ENCODE measurements at regions not wholly inside any gene's neighbourhood (a gene's known extent, or its start where the extent isn't known, plus 50 kb on each side); places are given as distances from the start of the nearest gene placed in this dataset.

GRCh38 chr3:7877312-7877711 lies 624.3 kb upstream of the LMCD1 start:
- Histone ChIP-seq H3K9ac (no peak overlapping the region), H3K4me3 (ENCODE audit: low read depth, low read length) (no peak overlapping the region), H3K4me1 (no peaks in the 10 kb centered on the region), H3K27me3 (ENCODE audit: control insufficient read depth, insufficient read depth, low read length) (no peaks in the 10 kb centered on the region), H3K27ac (no peak overlapping the region), H3K4me2 (ENCODE audit: low read length) (no peak overlapping the region), H3K79me2 (no peaks in the 10 kb centered on the region), H2AFZ (no peak overlapping the region), H3K36me3 (ENCODE audit: control insufficient read depth, insufficient read depth, low read length) (no peaks in the 10 kb centered on the region), H3K9me3 (ENCODE audit: control insufficient read depth, low read length) (no peaks in the 10 kb centered on the region)
- TF ChIP-seq, protein P1, sequence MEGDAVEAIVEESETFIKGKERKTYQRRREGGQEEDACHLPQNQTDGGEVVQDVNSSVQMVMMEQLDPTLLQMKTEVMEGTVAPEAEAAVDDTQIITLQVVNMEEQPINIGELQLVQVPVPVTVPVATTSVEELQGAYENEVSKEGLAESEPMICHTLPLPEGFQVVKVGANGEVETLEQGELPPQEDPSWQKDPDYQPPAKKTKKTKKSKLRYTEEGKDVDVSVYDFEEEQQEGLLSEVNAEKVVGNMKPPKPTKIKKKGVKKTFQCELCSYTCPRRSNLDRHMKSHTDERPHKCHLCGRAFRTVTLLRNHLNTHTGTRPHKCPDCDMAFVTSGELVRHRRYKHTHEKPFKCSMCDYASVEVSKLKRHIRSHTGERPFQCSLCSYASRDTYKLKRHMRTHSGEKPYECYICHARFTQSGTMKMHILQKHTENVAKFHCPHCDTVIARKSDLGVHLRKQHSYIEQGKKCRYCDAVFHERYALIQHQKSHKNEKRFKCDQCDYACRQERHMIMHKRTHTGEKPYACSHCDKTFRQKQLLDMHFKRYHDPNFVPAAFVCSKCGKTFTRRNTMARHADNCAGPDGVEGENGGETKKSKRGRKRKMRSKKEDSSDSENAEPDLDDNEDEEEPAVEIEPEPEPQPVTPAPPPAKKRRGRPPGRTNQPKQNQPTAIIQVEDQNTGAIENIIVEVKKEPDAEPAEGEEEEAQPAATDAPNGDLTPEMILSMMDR (IDR thresholded peaks at IDR 0.05), result no peak

- H2AFZ ChIP-seq, result no peak overlapping the region
- no peak overlapping the region for H3K4me3 ChIP-seq (ENCODE audit: low read depth, low read length)
- no peaks in the 10 kb centered on the region for H3K79me2 ChIP-seq
- H3K9me3 ChIP-seq (ENCODE audit: control insufficient read depth, low read length), result no peaks in the 10 kb centered on the region
- TF ChIP-seq, protein P1 (IDR thresholded peaks at IDR 0.05), result no peak
- no peak overlapping the region for H3K27ac ChIP-seq
- no peaks in the 10 kb centered on the region for H3K4me1 ChIP-seq
- no peak overlapping the region for H3K9ac ChIP-seq
- no peak overlapping the region for H3K4me2 ChIP-seq (ENCODE audit: low read length)
- H3K36me3 ChIP-seq (ENCODE audit: control insufficient read depth, insufficient read depth, low read length), result no peaks in the 10 kb centered on the region
- H3K27me3 ChIP-seq (ENCODE audit: control insufficient read depth, insufficient read depth, low read length), result no peaks in the 10 kb centered on the region
These were observed 622.1 kb upstream of the LMCD1 start for GRCh38 chr3:7879572-7879971.

- Histone ChIP-seq H3K9me3 (ENCODE audit: control insufficient read depth, low read length) (no peaks in the 10 kb centered on the region), H3K79me2 (no peaks in the 10 kb centered on the region), H3K27me3 (ENCODE audit: control insufficient read depth, insufficient read depth, low read length) (no peaks in the 10 kb centered on the region), H2AFZ (no peak overlapping the region), H3K4me2 (ENCODE audit: low read length) (no peak overlapping the region), H3K36me3 (ENCODE audit: control insufficient read depth, insufficient read depth, low read length) (no peaks in the 10 kb centered on the region), H3K4me1 (no peaks in the 10 kb centered on the region), H3K27ac (no peak overlapping the region), H3K4me3 (ENCODE audit: low read depth, low read length) (no peak overlapping the region), H3K9ac (no peak overlapping the region)
- TF ChIP-seq, protein P1 (IDR thresholded peaks at IDR 0.05), result no peak
These were observed 619.7 kb upstream of the LMCD1 start for GRCh38 chr3:7881946-7882345.

GRCh38 chr3:7897655-7898054 lies 604.0 kb upstream of the LMCD1 start:
- TF ChIP-seq, protein P1 (IDR thresholded peaks at IDR 0.05), result no peak

GRCh38 chr3:7913283-7913682 lies 588.3 kb upstream of the LMCD1 start:
- TF ChIP-seq, protein P1 (IDR thresholded peaks at IDR 0.05), result no peak
- Histone ChIP-seq H3K9ac (no peak overlapping the region), H3K27ac (no peak overlapping the region), H3K79me2 (no peaks in the 10 kb centered on the region), H3K4me2 (ENCODE audit: low read length) (no peak overlapping the region), H3K9me3 (ENCODE audit: control insufficient read depth, low read length) (no peaks in the 10 kb centered on the region), H3K4me1 (no peaks in the 10 kb centered on the region), H2AFZ (no peak overlapping the region), H3K36me3 (ENCODE audit: control insufficient read depth, insufficient read depth, low read length) (no peaks in the 10 kb centered on the region), H3K4me3 (ENCODE audit: low read depth, low read length) (no peak overlapping the region), H3K27me3 (ENCODE audit: control insufficient read depth, insufficient read depth, low read length) (no peaks in the 10 kb centered on the region)

More at GRCh38 chr3:7897655-7898054, 604.0 kb upstream of the LMCD1 start:
- no peaks in the 10 kb centered on the region for H3K36me3 ChIP-seq (ENCODE audit: control insufficient read depth, insufficient read depth, low read length)
- no peaks in the 10 kb centered on the region for H3K9me3 ChIP-seq (ENCODE audit: control insufficient read depth, low read length)
- H3K79me2 ChIP-seq, result no peaks in the 10 kb centered on the region
- H3K4me1 ChIP-seq, result no peaks in the 10 kb centered on the region
- no peak overlapping the region for H3K27ac ChIP-seq
- H3K4me2 ChIP-seq (ENCODE audit: low read length), result no peak overlapping the region
- H3K4me3 ChIP-seq (ENCODE audit: low read depth, low read length), result no peak overlapping the region
- no peak overlapping the region for H3K9ac ChIP-seq
- no peaks in the 10 kb centered on the region for H3K27me3 ChIP-seq (ENCODE audit: control insufficient read depth, insufficient read depth, low read length)
- H2AFZ ChIP-seq, result no peak overlapping the region
